ENCODE measurements at regions not wholly inside any gene's neighbourhood (a gene's known extent, or its start where the extent isn't known, plus 50 kb on each side); places are given as distances from the start of the nearest gene placed in this dataset.

DNA sequence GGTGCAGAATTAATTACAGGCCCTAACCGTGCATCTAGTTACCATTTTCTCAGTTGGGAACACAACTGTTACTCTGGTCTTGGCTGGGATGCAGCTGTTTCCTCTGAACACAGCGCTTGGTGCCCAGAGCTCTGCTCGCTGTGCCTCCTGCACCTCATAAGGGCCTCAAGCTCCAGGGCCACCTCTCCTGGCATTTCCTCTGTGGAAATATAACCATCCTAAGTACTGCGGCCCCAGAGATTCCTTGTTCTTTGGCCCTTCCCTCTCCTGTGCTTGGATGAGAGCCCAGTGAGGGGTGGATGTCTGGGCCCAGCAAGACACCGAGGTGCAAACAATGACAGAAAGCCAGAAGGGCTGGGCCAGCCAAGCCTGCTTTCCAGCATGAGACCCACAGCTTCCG is 169.9 kb upstream of the CST7 start:
- TF ChIP-seq, protein P1, sequence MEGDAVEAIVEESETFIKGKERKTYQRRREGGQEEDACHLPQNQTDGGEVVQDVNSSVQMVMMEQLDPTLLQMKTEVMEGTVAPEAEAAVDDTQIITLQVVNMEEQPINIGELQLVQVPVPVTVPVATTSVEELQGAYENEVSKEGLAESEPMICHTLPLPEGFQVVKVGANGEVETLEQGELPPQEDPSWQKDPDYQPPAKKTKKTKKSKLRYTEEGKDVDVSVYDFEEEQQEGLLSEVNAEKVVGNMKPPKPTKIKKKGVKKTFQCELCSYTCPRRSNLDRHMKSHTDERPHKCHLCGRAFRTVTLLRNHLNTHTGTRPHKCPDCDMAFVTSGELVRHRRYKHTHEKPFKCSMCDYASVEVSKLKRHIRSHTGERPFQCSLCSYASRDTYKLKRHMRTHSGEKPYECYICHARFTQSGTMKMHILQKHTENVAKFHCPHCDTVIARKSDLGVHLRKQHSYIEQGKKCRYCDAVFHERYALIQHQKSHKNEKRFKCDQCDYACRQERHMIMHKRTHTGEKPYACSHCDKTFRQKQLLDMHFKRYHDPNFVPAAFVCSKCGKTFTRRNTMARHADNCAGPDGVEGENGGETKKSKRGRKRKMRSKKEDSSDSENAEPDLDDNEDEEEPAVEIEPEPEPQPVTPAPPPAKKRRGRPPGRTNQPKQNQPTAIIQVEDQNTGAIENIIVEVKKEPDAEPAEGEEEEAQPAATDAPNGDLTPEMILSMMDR (IDR thresholded peaks at IDR 0.05; ENCODE audit: low read depth, low read length): no peak
- no peak for TF ChIP-seq EZH2phosphoT487 (IDR thresholded peaks at IDR 0.05; ENCODE audit: low read depth)

All from OCI-LY3 (cell line).